ENCODE measurements at regions not wholly inside any gene's neighbourhood (a gene's known extent, or its start where the extent isn't known, plus 50 kb on each side); places are given as distances from the start of the nearest gene placed in this dataset.
A peak's percentile ranks its signal among the peaks of the same experiment; 100 is the strongest.

GRCh38 chr9:100698945-100699344, 121.1 kb downstream of the CAVIN4 start:
- TF ChIP-seq CTCF (IDR thresholded peaks at IDR 0.05; ENCODE audit: low read depth, low read length, missing control alignments): no peak
- no peak overlapping the region for H3K4me3 ChIP-seq (ENCODE audit: low read depth, low read length)
- DNase-seq (ENCODE audit: low read depth): no peak
- in situ Hi-C loops (cut with HindIII; ENCODE audit: low sequenced_read_pairs): no loop called here

- no peak for DNase-seq (ENCODE audit: low read depth)
- in situ Hi-C loops (cut with HindIII; ENCODE audit: low sequenced_read_pairs): no loop called here
- TF ChIP-seq CTCF (IDR thresholded peaks at IDR 0.05; ENCODE audit: low read depth, low read length, missing control alignments): no peak
- no peak overlapping the region for H3K4me3 ChIP-seq (ENCODE audit: low read depth, low read length)
Measured at GRCh38 chr9:100699668-100700067, 121.8 kb downstream of the CAVIN4 start.

- in situ Hi-C loops (cut with HindIII; ENCODE audit: low sequenced_read_pairs): no loop called here
- DNase-seq (ENCODE audit: low read depth): no peak
- TF ChIP-seq CTCF (IDR thresholded peaks at IDR 0.05; ENCODE audit: low read depth, low read length, missing control alignments): peak; percentile 37
- no peak overlapping the region for H3K4me3 ChIP-seq (ENCODE audit: low read depth, low read length)
Measured at GRCh38 chr9:100700689-100701318, 122.9 kb downstream of the CAVIN4 start.

- in situ Hi-C loops (cut with HindIII; ENCODE audit: low sequenced_read_pairs): no loop called here
- DNase-seq (ENCODE audit: low read depth): peak; percentile 9
- H3K4me3 ChIP-seq (ENCODE audit: low read depth, low read length): no peak overlapping the region
- peak; percentile 89 for TF ChIP-seq CTCF (IDR thresholded peaks at IDR 0.05; ENCODE audit: low read depth, low read length, missing control alignments)
Measured at GRCh38 chr9:100714372-100715099, 136.7 kb downstream of the CAVIN4 start.

- in situ Hi-C loops (cut with HindIII; ENCODE audit: low sequenced_read_pairs): no loop called here
- H3K4me3 ChIP-seq (ENCODE audit: low read depth, low read length): no peak overlapping the region
- DNase-seq (ENCODE audit: low read depth): no peak
- no peak for TF ChIP-seq CTCF (IDR thresholded peaks at IDR 0.05; ENCODE audit: low read depth, low read length, missing control alignments)
Measured at GRCh38 chr9:100715100-100715380, 137.2 kb downstream of the CAVIN4 start.

GRCh38 chr9:100718717-100719116, 140.8 kb downstream of the CAVIN4 start:
- in situ Hi-C loops (cut with HindIII; ENCODE audit: low sequenced_read_pairs): no loop called here

More at GRCh38 chr9:100718717-100719116, 140.8 kb downstream of the CAVIN4 start:
- TF ChIP-seq CTCF (IDR thresholded peaks at IDR 0.05; ENCODE audit: low read depth, low read length, missing control alignments): no peak
- no peak for DNase-seq (ENCODE audit: low read depth)
- H3K4me3 ChIP-seq (ENCODE audit: low read depth, low read length): no peak overlapping the region

Measured in astrocyte of the cerebellum (primary cell).